ENCODE measurements at regions not wholly inside any gene's neighbourhood (a gene's known extent, or its start where the extent isn't known, plus 50 kb on each side); places are given as distances from the start of the nearest gene placed in this dataset.

GRCh38 chr15:35657679-35658311 is 111.8 kb upstream of the DPH6 start:
- no peak for DNase-seq (ENCODE audit: low spot score)

DNA sequence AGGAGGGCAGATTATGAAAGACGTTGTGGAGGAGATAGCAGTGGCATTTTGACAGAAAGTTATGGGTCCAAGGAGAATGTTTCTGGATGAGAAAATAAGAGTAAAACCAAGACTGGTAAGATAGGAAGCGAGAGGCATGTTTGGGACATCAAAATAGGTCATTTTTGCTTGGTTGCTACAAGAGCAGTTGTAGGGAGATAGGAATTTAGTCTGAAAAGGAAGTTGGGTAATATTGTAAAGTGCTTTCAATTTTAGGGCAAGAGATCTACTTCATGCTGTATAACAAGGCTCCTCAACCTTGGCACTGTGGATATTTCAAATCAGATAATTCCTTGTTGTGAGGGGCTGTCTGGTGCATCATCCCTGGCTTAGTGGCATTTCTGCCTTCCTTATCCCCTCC is 118.0 kb upstream of the DPH6 start:
- no peak for DNase-seq (ENCODE audit: low spot score)

- no peak for DNase-seq (ENCODE audit: low spot score)
Observed at GRCh38 chr15:35665896-35666536, 120.1 kb upstream of the DPH6 start.

- no peak for DNase-seq (ENCODE audit: low spot score)
Observed at GRCh38 chr15:35667908-35668307, 121.9 kb upstream of the DPH6 start.

GRCh38 chr15:35669021-35669420 is 123.1 kb upstream of the DPH6 start:
- DNase-seq (ENCODE audit: low spot score), result no peak

DNA sequence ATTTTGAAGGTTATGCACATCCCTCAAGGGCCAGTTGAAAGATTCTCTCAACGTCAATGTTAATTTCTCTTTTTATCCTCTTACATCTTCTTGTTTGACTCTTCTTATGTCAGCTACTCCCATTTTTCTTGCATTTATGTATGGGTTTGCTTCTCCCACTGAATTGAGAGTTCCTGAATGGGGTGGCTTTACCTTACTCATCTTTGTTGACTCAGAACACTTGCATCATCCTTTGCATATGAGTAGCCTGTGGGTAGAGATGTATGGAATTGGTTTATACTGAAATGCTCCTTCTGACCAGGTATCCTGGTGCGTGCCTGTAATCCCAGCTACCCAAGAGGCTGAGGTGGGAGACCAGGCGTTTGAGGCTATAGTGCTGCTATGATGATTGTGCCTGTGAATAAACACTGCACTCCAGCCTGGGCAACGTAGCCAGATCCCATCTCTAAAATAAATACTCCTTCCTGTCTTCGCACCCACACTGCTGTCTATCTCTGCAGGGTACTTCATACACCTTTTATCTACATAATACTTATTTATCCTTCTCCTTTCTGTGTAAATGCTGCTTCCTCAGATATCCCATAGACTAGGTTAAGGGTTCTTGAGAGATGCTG is 123.6 kb upstream of the DPH6 start:
- no peak for DNase-seq (ENCODE audit: low spot score)

DNA sequence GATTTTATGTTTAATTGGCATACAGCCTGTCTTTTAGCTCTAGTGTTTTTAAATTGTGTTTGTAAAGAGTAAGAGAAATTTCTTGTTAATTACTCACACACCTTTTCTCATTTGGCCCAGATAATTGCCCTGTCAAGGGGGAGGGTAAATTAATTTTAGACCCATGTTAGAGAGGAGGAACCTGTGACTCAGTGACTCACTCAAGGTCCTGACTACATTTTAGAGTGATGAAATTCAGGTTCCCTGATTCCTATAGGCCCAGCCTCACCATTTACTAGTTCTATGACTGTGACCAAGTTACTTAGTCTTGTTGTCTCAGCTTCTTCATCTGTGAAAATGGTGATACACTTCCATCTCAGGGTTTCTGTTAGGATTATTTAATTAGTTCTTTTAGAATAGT is 125.2 kb upstream of the DPH6 start:
- DNase-seq (ENCODE audit: low spot score), result no peak

GRCh38 chr15:35671981-35672380 is 126.0 kb upstream of the DPH6 start:
- DNase-seq (ENCODE audit: low spot score), result no peak

DNA sequence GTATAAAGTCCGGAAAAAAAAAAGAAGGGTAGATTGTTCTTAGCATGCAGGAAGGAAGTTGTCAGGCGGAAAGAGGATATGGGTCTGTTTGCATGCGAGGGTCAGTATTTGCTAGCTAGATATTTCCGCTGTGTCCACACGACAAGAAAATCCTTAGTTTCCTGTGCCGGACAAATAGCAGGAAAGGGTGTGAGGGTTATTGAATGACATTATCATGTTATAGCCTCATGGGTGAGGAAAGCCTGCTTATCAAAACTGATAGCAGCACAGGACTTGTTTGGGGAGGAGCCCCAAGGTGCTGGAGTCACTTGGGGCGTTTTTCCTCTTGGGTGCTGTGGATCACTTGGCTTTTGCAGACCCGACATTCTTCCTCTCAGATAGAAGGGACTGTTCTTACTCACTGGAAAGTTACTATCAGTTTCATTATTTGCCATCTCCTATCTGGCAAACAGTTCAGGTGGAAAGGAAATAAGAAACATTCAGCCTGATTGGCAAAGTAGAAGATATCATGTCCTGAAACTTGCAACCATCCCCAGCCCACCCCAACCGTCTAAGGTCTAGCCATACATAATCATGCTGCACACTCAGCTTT is 127.2 kb upstream of the DPH6 start:
- no peak for DNase-seq (ENCODE audit: low spot score)

DNA sequence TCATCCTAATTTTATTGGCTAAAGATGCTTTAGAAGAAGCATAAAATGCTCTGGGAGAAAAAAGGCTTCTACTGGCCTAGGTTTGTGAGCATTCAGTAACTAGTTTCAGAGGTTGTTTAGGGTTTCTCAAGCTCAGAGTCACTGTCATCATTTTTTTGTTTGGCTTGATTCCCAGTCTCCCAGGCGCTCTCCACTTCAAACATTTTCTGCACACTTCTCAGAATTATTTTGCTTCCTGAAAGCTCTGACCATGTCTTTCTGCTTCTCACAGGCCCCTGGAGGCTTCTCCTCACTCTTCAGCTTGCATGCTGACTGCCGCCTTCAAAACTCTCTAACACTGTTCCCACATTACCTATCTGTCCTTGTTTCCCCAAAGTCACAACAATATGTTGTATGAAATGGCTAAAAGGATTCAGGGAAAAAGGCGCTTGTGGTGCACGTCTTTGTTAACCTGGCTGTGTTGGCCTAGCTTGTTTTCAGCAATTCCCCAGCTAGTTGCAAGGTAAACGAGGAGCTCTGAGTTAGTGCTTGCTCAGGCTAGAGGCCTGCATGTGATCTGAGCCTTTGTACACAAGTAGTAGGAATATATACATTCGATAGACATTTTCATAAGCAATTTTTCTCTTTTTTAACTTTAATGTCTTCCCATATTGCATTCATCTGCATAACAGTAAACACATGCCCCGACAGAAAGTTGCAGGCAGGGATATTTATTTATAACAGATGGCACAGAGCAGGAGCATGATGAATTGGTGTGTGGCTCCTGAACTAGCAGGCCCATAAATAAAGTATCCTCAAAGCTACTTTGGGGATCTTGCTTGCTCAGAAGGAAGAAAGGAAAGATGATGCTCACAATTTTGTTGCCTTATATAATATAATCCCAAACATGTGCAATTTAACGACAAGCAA is 129.2 kb upstream of the DPH6 start:
- no peak for DNase-seq (ENCODE audit: low spot score)

DNA sequence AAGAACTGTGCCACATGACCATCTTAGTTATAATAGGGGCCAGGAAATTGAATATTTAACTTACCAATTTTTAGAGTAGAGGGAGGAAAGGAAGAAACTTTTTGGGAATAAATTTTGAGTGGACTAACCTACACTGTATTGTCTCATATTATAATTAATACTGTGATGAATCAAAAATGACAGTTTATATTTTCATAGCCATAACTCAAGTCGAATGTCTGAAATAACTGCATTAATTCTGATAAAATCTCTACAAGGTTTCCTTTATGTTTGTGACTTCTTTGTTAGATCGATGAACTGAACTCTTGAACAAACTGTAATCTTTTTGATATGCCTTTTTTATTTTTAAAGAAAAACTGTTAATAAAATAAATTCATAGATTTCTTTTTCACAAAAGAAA is 132.8 kb upstream of the DPH6 start:
- DNase-seq (ENCODE audit: low spot score), result no peak

GRCh38 chr15:35679186-35679585 is 133.2 kb upstream of the DPH6 start:
- no peak for DNase-seq (ENCODE audit: low spot score)

DNA sequence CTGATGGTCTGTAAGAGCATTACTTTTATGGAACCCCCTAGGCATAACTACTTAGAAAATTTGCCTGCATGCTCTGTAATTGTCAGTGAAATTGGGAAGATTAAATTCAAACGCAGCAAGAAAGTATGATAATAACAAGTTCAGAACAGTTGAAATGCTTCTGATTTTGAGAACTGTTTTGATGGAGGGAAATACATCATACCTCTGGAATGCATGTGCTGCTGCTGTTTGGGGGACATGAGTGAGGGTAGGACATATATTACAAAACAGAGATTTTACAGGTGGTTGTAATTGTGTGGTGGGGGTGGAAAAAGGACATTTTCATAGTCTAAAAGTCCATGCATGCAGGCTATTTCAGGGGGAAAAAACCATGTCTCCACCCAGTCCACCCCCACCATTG is 135.0 kb upstream of the DPH6 start:
- DNase-seq (ENCODE audit: low spot score), result no peak

GRCh38 chr15:35686347-35686746 is 140.4 kb upstream of the DPH6 start:
- no peak for DNase-seq (ENCODE audit: low spot score)

- no peak for DNase-seq (ENCODE audit: low spot score)
Observed at GRCh38 chr15:35689266-35689665, 143.3 kb upstream of the DPH6 start.

GRCh38 chr15:35690089-35690488 is 144.1 kb upstream of the DPH6 start:
- DNase-seq (ENCODE audit: low spot score), result no peak

DNA sequence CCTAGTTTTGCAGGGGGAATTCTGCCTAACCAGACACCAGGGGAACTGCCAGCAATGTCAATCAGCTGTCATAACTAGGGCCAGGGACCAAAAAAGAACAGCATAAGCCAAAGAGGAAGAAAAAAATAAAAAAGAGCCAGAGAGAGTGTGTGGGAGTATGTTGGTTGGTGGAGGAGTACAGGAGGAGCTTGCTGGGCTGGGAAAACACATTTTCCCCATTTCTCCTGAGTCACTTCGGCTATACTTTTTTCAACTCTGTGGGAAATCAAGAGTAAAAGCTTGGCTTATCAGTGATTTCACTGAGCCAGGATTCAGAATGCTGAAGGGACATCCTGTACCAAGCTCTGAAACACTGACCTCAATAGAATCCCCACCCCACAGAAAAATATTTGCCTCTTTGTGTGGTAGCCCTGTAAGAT is 144.7 kb upstream of the DPH6 start:
- no peak for DNase-seq (ENCODE audit: low spot score)

DNA sequence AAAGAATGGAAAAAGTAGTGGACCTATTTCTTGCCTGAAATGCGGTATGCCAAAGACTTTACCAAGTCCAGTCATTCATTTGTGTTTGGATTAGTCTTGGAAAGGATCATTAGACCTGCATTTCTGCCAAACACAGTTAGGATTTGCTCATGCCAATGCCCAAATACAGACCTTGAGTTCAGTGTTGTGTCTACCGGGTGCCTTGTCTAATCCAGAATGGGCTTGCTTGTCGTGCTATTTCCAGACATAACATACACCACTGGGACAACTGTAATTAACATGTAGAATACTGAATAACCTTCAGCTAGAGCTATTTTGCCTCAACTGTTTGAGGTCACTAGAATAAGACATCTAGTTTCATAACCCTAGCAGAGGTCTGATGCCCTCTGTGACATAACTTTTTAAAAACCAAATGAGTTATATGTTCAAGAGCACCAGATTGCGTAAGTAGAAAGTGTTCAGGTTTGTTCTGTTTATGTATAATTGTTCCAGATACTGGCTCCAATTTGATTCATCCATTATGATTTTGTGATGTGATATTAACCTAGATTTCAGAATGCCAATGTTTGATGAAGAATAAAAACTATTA is 145.3 kb upstream of the DPH6 start:
- DNase-seq (ENCODE audit: low spot score), result no peak

DNA sequence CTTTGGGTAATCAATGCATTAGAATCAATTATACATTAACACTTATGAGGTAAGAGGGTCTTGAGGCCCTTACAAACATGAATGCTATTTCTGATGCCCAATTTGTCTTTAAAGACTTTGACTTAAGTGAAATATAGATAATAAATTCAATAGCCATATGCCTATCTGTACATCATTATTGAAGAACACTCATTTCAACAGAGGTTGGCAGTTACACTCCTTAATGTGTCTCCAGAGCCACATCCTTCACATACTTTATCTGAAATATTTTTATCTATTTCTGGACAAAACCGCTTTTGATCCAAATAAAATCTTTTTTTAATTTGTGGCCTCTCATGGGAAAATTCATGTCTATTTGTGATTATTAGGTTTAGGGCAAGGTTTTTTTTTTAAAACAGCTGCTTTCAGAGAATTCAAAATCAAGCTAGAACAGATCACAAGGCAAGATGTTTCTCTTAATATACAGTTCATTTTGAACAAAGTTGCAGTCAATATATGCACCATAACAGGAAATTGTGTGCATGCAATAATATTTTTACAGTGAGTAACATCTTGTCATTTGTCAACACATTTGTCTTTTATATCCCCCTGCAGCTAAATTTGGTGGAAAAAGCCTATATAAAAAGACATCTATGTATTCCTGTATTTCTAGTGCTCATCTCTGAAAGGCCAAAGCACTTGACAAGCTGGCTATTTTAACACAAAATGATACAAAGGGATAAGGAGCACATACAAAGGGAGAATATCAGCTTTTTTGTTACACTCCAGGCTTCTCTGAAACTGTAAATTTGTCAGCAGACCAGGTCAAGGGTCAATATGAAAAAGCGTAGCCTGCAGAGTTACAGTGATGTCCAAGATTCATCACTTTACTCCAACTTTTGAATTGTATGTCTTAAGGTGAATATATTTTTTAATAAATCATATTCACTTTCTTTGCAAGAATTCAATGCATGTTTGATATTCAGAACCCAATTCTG is 146.2 kb upstream of the DPH6 start:
- DNase-seq (ENCODE audit: low spot score), result no peak

GRCh38 chr15:35693286-35693685 is 147.3 kb upstream of the DPH6 start:
- no peak for DNase-seq (ENCODE audit: low spot score)

- no peak for DNase-seq (ENCODE audit: low spot score)
Observed at GRCh38 chr15:35693886-35694285, 147.9 kb upstream of the DPH6 start.

All from left forelimb (tissue), 1 donor.